Suprapubic skin (tissue), 4 donors: ENCODE measurements at regions not wholly inside any gene's neighbourhood (a gene's known extent, or its start where the extent isn't known, plus 50 kb on each side); places are given as distances from the start of the nearest gene placed in this dataset.

Experiments used
- DNase-seq, 2 donors: peaks; one replicate each; pipeline ENCODE4 v3.0.0-alpha.2; 2019; ENCODE audit warnings: low spot score in 2 of 2
- H3K27ac ChIP-seq: fragments of 200-600 bp; sonication (generic); one replicate; pipeline ENCODE4 v1.5.1; 2019
- H3K27me3 ChIP-seq: fragments of 200-600 bp; sonication (generic); one replicate; pipeline ENCODE4 v1.5.1; 2019
- H3K36me3 ChIP-seq: fragments of 200-600 bp; sonication (generic); one replicate; pipeline ENCODE4 v1.5.1; 2019
- H3K4me1 ChIP-seq: fragments of 200-600 bp; sonication (generic); one replicate; pipeline ENCODE4 v1.5.1; 2019
- H3K4me3 ChIP-seq: fragments of 200-600 bp; sonication (generic); one replicate; pipeline ENCODE4 v1.5.1; 2019; ENCODE audit warnings: mild to moderate bottlenecking
- H3K9me3 ChIP-seq: fragments of 200-600 bp; sonication (generic); one replicate; pipeline ENCODE4 v1.5.1; 2019
- EP300 ChIP-seq: sonication (generic); formaldehyde crosslinking; IDR thresholded peaks from one replicate; pipeline ENCODE4 v1.6.1; 2017; ENCODE audit warnings: antibody characterized with exemption
- POLR2A ChIP-seq, 2 donors: fragments of 450-650 bp; IDR thresholded peaks; one replicate each; pipeline ENCODE4 v1.6.1; 2017; ENCODE audit warnings: antibody characterized with exemption in 2 of 2, mild to moderate bottlenecking in 2 of 2, moderate library complexity in 2 of 2
- POLR2AphosphoS5 ChIP-seq, 3 donors: sonication (generic); formaldehyde crosslinking; IDR thresholded peaks; one replicate each; pipeline ENCODE4 v1.6.1; 2017; ENCODE audit warnings: antibody characterized with exemption in 3 of 3
- WGBS: methylation state at CpG from one replicate; pipeline ENCODE4 v1.1.5; 2018; 5-methylcytosine and 5-hydroxymethylcytosine counted together
- TF ChIP-seq, protein P1 (sequence below), 2 donors: fragments of 200-600 bp in 1 of 2; fragments of 450-650 bp in 1 of 2; sonication (generic) in 1 of 2; IDR thresholded peaks; one replicate each; pipeline ENCODE4 v1.5.1; 2016 to 2019; ENCODE audit warnings: antibody characterized with exemption in 2 of 2, mild to moderate bottlenecking in 1 of 2, moderate library complexity in 1 of 2

GRCh38 chr2:187698374-187699110 is 144.3 kb upstream of the TFPI start:
- H3K9me3 ChIP-seq, result no peaks in the 10 kb centered on the region
- H3K27ac ChIP-seq, result no peak overlapping the region
- H3K4me1 ChIP-seq, result no peaks in the 10 kb centered on the region
- 90% methylated on average over 2 of the region's 2 CpGs for WGBS
- no peaks in the 10 kb centered on the region for H3K27me3 ChIP-seq
- DNase-seq, result no peak
- TF ChIP-seq POLR2AphosphoS5 (IDR thresholded peaks at IDR 0.05), result no peak
- no peak for TF ChIP-seq EP300
- TF ChIP-seq, protein P1, sequence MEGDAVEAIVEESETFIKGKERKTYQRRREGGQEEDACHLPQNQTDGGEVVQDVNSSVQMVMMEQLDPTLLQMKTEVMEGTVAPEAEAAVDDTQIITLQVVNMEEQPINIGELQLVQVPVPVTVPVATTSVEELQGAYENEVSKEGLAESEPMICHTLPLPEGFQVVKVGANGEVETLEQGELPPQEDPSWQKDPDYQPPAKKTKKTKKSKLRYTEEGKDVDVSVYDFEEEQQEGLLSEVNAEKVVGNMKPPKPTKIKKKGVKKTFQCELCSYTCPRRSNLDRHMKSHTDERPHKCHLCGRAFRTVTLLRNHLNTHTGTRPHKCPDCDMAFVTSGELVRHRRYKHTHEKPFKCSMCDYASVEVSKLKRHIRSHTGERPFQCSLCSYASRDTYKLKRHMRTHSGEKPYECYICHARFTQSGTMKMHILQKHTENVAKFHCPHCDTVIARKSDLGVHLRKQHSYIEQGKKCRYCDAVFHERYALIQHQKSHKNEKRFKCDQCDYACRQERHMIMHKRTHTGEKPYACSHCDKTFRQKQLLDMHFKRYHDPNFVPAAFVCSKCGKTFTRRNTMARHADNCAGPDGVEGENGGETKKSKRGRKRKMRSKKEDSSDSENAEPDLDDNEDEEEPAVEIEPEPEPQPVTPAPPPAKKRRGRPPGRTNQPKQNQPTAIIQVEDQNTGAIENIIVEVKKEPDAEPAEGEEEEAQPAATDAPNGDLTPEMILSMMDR (IDR thresholded peaks at IDR 0.05), result no peak
- no peaks in the 10 kb centered on the region for H3K36me3 ChIP-seq
- H3K4me3 ChIP-seq, result no peak overlapping the region

DNA sequence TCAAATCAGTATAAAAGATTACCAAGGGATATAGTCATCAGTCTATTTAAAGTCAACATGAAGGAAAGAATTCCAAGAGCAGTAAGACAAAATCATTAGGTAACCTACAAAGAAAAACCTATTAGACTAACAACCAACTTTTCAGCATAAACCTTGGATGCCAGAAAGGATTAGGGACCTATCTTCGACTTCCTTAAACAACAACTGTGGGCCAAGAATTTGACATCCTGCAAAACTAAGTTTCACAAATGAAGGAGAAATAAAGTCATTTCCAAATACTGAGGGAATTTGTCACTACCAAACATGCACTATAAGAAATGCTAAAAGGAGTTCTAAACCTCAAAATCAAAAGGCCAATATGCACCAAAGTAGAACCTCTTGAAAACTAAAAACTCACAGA is 147.9 kb upstream of the TFPI start:
- no peaks in the 10 kb centered on the region for H3K4me1 ChIP-seq
- H3K27ac ChIP-seq, result no peak overlapping the region
- H3K9me3 ChIP-seq, result no peaks in the 10 kb centered on the region
- no peak overlapping the region for H3K4me3 ChIP-seq
- TF ChIP-seq, protein P1 (IDR thresholded peaks at IDR 0.05), result no peak
- no peak for TF ChIP-seq EP300
- no peak for TF ChIP-seq POLR2AphosphoS5 (IDR thresholded peaks at IDR 0.05)
- no peak for TF ChIP-seq POLR2A (IDR thresholded peaks at IDR 0.05)
- no peaks in the 10 kb centered on the region for H3K36me3 ChIP-seq
- H3K27me3 ChIP-seq, result no peaks in the 10 kb centered on the region
- DNase-seq, result no peak
- 48% methylated on average over 1 of the region's 1 CpG for WGBS

GRCh38 chr2:187708272-187708671 is 154.0 kb upstream of the TFPI start:
- TF ChIP-seq POLR2AphosphoS5 (IDR thresholded peaks at IDR 0.05), result no peak
- no peak for TF ChIP-seq POLR2A (IDR thresholded peaks at IDR 0.05)
- TF ChIP-seq, protein P1 (IDR thresholded peaks at IDR 0.05), result no peak
- TF ChIP-seq EP300, result no peak
- no peak overlapping the region for H3K4me3 ChIP-seq
- H3K9me3 ChIP-seq, result no peaks in the 10 kb centered on the region
- no peak for DNase-seq
- no peaks in the 10 kb centered on the region for H3K36me3 ChIP-seq
- 92% methylated on average over 1 of the region's 1 CpG for WGBS
- H3K4me1 ChIP-seq, result no peaks in the 10 kb centered on the region
- no peak overlapping the region for H3K27ac ChIP-seq
- H3K27me3 ChIP-seq, result no peaks in the 10 kb centered on the region

- H3K36me3 ChIP-seq, result no peaks in the 10 kb centered on the region
- DNase-seq, result no peak
- TF ChIP-seq EP300 (no peak), POLR2AphosphoS5 (IDR thresholded peaks at IDR 0.05) (no peak), POLR2A (IDR thresholded peaks at IDR 0.05) (no peak)
- TF ChIP-seq, protein P1 (IDR thresholded peaks at IDR 0.05), result no peak
- H3K4me3 ChIP-seq, result no peak overlapping the region
- no peaks in the 10 kb centered on the region for H3K27me3 ChIP-seq
- 89% methylated on average over 2 of the region's 2 CpGs for WGBS
- H3K9me3 ChIP-seq, result no peaks in the 10 kb centered on the region
- H3K27ac ChIP-seq, result no peak overlapping the region
- no peaks in the 10 kb centered on the region for H3K4me1 ChIP-seq
Observed at GRCh38 chr2:187709065-187709464, 154.8 kb upstream of the TFPI start.

DNA sequence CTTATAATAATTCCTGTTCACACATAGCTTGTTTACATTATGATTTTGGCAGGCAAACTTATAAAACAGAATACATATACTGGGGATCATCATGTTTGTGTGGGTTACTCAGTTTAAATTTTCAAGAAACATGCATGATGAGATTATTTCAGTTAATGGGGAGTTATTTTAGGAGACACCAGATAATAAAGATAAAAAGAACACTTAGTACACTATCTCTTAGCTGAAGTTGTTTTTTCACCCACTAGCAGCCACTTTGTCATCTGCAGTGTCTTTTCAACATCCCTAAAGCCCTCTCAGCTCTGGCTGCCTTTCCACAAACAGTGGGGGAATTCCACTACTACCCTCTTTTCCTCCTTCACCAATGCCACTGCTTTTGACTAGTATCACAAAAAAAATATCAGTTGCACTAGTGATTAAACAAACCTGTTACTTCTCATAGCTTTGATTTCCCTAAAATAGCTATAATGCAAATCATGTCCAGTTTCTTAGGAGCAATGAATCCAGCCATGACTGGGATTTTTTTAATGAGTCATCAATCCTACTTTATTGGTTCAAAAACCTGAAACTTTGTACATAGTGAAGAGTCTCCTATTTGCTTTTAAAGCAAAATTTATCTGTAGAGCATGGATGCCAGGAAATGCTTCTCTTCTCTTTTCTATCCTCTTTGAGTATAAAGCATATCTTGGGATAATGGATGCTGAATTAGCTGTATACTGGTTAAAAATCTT is 156.7 kb upstream of the TFPI start:
- Histone ChIP-seq H3K27ac (no peak overlapping the region), H3K36me3 (no peaks in the 10 kb centered on the region), H3K27me3 (no peaks in the 10 kb centered on the region), H3K4me3 (no peak overlapping the region), H3K4me1 (no peaks in the 10 kb centered on the region), H3K9me3 (no peaks in the 10 kb centered on the region)
- TF ChIP-seq POLR2A (IDR thresholded peaks at IDR 0.05), result no peak
- DNase-seq, result no peak
